ENCODE measurements at regions not wholly inside any gene's neighbourhood (a gene's known extent, or its start where the extent isn't known, plus 50 kb on each side); places are given as distances from the start of the nearest gene placed in this dataset.
A peak's percentile ranks its signal among the peaks of the same experiment; 100 is the strongest.
"Not testable (repeated sequence)": the region's sequence is repeated elsewhere in the genome, so short reads cannot be mapped to it uniquely, and the experiment has no call there.

DNA sequence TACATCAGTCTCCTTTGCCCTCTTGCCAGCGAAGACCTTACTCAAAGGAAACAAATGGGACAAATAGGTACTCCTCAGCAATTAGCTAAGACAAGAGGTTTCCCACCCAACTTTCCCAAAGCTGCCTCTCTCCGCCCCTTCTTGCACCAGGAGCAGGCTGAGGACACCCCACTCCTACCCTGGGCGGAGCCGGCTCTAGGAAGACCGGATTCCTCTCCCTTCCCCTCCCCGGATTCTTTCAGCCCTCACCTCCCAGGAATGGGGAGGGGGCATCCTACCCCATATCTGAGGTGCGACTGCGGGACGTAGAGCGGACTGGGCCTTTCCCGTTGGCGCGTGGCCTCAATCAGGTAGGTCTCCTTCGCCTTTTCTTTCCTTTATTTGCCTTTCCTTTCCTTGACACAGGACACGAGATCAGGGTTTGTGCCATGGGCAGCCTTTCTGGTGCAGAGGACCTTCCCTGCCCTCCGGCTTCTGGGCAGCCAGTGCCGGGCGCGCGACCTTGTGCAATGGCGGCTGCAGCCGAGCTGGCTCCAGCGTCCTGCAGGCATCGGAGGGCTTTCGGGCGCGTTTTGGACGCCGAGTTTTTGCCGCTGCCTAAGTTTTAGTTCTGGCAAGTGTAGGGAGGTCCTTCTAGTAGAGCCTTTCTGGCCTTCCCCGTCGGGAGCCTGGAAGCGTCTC is 279.9 kb downstream of the PLS3 start:
- not testable (repeated sequence) for DNase-seq

DNA sequence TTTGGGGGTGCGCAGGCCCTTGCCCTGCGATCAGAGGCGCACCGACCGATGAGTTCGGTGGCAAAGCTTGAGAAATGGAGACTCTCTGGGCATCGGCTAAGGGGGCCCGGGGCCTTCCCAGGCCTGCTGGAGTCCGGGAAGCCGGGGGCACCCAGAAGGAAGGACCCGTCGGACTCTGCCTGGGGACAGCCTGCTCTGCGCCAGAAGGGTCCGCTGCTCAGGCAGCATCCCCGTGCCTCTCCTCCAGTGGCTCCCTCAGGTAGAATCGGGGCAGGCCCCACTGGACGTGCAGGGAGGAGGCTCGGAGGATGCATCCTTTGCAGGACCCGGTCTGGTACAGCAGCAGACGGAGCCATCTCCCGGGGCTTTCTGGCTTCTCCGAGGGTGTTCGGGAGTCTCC is 290.0 kb downstream of the PLS3 start:
- not testable (repeated sequence) for DNase-seq

DNA sequence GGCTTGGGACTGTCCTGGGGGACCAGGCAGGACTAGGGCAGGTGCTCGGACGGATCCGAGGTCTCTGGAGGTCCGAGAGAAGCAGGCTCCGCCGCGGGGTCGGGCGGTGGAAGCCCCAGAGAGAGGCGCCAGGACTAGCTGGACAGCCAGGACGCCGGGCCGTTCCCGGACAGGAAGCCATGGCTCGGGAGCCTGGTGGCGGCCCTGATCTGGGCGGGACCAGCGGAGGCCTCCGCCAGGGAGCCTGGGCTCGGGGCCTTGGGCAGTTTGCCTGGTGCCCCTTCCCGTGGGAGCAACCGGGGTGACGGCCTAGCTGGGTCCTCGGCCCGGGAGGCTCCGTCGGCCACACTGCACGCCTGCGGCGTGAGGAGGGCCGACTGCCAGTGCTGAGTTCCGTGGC is 292.3 kb downstream of the PLS3 start:
- DNase-seq: not testable (repeated sequence)

DNA sequence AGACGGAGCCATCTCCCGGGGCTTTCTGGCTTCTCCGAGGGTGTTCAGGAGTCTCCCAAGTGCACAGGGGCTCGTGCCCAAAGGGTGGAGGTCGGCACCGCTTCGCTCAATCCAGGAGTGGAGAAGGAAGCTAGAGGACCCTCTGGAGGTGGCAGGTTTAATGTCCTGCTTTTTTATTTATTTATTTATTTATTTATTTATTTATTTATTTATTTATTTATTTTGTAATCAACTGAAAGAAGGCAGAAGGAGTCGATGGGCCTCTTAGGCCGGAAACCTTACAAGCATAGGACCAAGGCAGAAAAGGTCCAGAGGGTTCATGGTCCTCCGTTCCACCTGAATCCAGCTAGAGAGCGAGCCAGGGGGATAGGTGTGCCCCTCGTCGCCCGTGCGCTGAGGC is 289.4 kb upstream of the AGTR2 start:
- not testable (repeated sequence) for DNase-seq

DNA sequence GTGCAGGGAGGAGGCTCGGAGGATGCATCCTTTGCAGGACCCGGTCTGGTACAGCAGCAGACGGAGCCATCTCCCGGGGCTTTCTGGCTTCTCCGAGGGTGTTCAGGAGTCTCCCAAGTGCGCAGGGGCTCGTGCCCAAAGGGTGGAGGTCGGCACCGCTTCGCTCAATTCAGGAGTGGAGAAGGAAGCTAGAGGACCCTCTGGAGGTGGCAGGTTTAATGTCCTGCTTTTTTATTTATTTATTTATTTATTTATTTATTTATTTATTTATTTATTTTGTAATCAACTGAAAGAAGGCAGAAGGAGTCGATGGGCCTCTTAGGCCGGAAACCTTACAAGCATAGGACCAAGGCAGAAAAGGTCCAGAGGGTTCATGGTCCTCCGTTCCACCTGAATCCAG is 286.4 kb upstream of the AGTR2 start:
- DNase-seq: not testable (repeated sequence)

DNA sequence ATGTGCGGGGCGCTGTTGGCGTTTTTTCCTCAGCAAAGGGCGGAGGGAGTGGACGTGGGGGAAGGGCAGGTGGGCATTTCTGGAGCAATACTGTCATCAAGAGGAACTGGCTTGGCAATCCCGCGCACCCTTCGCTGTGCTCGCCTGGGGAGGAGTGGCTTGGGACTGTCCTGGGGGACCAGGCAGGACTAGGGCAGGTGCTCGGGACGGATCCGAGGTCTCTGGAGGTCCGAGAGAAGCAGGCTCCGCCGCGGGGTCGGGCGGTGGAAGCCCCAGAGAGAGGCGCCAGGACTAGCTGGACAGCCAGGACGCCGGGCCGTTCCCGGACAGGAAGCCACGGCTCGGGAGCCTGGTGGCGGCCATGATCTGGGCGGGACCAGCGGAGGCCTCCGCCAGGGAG is 282.5 kb upstream of the AGTR2 start:
- DNase-seq: peak; percentile 61

DNA sequence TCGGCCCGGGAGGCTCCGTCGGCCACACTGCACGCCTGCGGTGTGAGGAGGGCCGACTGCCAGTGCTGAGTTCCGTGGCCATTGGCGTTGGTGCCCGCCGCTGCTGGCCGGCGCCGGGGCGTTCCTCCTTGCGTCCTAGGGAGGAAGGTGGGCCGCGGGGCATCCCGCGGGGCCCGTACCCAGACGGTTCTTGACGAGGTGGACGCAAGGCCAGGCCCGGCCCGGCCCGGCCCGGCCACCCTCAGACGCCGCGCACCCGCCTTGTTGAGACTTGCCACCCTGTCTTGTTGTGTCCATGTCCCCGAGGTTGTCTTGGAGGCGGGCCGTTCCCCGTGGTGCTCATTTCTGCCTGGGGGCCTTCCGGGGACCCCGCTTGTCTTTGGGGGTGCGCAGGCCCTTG is 282.0 kb upstream of the AGTR2 start:
- DNase-seq: not testable (repeated sequence)

DNA sequence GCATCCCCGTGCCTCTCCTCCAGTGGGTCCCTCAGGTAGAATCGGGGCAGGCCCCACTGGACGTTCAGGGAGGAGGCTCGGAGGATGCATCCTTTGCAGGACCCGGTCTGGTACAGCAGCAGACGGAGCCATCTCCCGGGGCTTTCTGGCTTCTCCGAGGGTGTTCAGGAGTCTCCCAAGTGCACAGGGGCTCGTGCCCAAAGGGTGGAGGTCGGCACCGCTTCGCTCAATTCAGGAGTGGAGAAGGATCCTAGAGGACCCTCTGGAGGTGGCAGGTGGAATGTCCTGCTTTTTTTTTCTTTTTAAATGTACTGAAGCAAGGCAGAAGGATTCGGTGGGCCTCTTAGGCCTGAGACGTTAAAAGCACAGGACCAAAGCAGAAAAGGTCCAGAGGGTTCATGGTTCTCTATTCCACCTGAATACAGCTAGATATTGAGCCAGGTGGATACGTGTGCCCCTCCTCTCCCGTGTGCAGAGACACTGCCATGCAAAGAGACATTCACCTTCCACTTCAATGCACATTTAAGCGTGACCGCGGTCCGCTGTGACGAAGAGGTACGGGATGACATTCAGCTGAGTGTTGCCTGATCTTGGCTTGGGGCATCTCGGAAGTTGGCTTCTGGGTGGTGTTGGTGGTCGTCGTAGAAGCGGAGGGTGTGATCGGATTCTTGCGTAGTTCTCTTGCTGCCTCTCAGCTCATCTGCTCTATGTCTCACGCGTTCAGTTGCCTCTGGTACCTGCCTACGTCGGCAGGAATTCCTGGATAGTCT is 281.2 kb upstream of the AGTR2 start:
- no peak for DNase-seq

DNA sequence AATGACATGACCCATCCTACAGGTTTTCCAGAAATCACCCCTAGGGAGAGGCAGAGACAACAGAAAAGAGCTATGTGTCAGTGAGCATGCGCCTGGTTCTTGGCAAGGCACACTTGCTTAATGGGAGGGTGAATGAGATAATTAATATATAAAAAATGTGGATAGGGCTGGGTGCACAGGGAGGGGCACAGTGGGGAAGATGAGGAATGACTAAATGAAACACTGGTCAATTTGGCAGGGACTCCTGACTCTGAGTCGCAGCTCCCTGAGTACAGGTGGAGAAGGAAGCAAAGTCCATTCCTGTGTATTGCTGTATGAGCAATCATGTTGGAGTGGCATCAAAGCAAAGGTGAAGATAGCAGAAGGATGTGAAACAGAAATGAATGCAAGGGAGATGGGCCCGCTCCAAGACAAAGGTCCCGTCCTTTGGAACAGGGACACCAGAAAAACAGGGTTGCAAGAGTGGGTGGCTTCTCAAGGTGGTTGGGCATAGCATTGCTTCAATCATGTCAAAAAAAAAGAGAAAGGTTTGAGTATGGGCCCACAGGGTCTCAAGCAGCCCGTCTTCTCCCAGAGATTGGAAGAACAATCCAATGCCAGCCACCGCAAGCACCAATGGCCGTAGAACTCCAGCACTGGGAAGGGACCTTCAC is 278.4 kb upstream of the AGTR2 start:
- no peak for DNase-seq

DNA sequence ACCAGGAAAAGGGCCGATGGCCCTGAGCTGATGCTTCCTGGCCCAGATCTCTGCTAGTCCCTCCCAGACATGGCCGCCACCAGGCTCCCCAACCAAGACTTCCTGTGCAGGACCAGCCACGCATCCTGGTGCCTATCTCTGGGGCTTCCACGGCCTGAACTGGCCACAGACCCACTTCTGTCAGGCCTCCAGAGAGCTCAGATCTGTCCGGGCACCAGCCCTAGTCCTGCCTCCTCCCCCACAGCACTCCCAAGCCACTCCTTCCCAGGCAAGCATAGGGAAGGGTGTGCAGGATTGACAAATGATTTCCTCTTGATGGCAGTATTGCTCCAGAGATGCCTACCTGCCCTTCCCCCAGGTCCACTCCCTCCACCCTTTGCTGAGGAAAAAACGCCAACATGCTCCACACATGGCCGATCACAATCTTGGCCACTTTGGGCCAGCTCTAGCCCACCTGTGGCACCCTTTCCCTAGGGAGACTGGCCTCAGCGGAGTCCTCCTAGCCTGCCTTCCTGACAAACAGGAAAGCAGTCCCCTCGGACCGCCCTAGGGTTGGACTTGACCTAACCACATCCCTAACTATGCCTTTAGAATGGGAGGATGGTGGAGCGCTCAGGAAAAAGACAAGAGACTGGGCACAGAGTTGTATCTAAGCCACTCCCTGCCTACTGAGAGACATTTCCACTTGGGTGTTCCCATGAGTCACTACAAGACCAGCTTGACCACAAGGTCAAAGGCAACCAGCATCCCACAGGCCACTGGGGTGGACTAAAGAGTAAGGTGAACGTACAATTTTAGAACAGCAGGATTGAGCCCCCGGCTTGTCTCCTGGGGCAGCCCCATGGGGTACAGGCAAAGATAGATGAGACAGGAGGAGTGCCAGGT is 277.5 kb upstream of the AGTR2 start:
- DNase-seq: peak; percentile 63

DNA sequence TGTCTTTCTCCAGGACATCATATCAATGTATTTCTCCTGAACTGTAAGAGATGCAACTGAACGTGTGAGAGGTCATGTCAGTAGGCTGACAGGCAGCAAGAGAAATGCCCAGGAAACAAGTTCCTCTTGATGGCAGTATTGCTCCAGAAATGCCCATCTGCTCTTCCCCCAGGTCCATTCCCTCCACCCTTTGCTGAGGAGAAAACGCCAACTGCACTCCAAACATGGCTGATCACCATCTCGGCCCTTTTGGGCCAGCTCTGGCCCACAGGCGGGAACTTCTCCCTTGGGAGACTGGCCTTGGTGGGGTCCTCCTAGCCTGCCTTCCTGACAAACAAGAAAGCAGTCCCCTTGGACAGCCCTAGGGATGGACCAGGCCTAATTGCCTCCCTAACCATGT is 276.5 kb upstream of the AGTR2 start:
- peak; percentile 29 for DNase-seq

DNA sequence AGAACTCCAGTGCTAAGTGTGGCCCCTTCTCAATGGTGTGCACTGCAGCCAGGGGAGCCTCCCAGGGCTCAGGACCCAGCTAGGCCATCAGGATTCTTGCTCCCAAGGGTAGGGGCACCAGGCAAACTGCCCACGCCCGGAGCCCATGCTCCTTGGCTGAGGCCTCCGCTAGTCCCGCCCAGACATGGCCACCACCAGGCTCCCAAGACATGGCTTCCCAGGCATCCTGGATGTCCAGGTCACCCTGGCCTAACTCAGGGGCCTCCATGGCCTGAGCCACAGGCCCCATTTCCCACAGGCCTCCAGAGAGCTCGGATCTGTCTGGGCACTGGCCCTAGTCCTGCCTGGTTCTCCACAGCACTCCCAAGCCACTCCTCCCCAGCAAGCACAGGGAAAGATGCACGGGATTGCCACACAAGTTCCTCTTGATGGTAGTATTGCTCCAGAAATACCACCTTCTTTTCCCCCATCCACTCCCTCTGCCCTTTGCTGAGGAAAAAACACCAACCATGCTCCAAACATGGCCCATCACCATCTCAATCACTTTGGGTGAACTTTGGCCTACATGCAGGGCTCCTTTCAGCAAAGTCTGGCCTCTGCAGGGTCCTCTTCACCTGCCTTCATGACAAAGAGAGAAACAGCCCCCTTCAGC is 274.7 kb upstream of the AGTR2 start:
- DNase-seq: no peak

DNA sequence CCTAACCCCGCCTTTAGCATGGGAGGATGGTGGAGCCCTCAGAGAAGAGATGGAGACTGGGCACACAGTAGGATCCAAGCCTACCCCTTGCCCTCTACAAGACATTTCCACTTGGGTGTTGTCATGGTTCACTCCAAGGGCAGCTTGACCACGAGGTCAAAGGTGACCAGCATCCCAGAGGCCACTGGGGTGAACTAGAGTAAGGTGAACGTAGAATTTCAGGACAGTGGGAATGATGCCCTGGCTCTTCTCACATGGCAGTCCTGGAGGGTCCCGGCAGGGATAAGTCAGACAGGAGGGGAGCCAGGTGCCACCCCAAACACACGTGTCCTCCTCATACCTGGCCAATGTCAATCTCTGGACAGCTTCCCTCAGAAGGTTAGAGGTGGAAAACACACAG is 274.2 kb upstream of the AGTR2 start:
- DNase-seq: no peak

DNA sequence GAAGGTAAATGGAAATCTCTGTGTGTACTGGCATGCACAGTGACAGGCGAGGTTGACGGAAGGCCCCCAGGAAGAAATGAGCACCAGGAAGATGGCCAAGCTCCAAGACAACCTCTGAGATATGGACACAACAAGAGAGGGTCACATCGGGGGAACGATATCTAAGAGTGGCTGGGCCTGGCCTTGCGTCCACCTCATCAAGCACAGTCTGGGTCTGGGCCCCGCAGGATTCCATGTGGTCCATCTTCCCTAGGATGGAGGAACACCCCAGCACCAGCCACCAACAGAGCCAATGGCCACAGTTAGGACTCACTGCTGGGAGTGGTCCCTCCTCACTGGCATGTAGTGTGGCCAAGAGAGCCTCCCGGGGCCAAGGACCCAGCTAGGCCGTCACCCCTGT is 272.6 kb upstream of the AGTR2 start:
- DNase-seq: no peak

DNA sequence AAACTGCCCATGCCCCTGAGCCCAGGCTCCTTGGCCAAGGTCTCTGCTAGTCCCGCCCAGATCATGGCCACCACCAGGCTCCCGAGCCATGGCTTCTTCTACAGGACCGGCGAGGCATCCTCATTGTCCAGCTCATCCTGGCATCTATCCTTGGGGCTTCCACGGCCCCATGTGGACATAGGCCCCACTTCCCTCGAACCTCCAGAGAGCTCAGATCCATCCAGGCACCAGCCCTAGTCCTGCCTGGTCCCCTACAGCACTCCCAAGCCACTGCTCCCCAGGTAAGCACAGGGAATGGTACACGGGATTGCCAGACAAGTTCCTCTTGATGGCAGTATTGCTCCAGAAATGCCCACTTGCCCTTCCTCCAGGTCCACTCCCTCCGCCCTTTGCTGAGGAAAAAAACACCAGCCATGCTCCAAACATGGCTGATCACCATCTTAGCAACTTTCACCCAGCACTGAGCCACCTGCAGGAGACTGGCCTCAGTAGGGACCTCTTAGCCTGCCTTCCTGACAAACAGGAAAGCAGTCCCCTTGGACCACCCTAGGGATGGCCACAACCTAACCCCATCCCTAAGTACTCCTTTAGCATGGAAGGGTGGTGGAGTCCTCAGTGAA is 272.1 kb upstream of the AGTR2 start:
- peak; percentile 64 for DNase-seq

DNA sequence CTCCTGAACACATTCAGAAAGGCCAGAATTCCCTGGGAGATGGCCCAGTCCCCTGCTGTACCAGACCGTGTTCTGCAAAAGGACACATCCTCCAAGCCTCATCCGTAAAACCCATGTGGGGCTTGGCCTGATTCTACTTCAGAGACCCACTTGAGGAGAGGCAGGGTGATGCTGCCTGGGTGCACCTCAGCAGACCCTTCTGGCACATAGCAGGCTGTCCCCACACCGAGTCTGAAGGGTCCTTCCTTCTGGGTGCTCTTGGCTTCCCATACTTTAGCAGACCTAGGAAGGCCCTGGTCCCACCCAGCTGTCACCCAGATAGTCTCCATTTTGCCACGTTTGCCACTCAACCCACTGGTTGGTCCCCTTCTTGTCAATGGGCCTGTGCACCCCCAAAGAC is 270.1 kb upstream of the AGTR2 start:
- no peak for DNase-seq

DNA sequence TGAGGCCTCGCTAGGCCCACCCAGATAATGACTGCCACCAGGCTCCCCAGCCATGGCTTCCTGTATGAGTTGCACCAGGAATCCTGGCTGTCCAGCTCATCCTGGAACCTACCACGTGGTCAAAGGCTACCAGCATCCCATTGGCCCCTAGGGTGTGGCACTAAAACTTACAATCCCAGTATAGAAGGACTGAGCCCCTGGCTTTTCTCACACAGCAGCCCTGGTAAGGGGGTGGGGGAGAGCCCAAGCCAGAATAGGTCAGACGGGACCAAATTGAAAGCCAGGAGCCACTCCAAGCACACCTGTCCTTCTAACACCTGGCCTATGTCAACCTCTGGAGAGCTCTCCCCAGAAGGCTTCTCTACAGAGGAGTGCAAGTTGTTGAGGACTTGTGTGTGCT is 269.3 kb upstream of the AGTR2 start:
- DNase-seq: no peak

DNA sequence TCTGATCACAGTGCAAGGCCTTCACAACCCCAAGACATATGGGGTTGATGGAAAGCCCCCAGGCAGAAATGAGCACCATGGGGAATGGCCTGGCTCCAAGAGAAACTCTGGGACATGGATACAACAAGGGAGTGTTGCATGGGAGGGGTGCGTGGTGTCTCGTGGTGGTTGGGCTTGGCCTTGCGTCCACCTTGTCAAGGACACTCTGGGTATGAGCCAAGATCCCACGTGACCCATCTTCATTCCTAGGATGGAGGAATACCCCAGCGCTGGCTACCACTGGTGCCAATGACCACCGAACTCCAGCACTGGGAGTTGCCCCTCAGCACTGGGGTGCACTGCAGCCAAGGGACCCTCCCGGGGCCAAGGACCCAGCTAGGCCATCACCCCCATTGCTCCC is 267.5 kb upstream of the AGTR2 start:
- DNase-seq: no peak

DNA sequence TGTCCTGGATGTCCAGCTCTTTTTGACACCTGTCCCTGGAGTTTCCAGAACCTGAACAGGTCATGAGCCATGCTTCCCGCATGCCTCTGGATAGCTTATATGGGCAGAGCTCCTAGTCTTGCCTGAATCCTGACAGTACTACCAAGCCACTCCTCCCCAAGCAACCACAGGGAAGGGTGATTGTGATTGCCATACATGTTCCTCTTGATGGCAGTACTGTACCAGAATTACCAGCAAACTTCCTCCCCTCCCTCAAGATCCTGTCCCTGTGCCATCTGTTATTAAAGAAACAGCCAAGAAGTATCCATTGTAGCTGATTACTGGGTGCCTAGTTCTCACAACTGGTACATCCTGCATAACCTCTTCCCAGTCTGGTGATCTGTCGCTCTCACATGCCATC is 264.3 kb upstream of the AGTR2 start:
- DNase-seq: no peak

DNA sequence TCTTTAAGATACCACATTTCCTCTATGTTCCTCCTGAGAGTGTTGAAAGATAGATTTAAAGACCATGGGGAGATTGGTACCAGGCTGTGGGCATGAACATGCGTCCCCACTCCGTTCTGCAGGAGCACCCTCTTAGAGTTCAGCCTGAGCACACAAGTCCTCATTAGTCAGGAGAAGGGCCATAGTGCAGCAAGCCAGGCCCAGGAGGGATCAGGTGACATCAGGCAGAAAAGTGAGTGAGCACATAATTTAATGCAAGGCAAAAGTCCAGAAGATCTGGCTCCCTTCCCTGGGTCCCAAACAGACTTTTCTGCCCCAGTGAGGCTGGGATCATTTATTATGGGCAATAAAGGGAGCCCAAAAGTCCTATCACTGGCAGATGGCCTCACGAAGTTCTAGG is 263.7 kb upstream of the AGTR2 start:
- no peak for DNase-seq

DNA sequence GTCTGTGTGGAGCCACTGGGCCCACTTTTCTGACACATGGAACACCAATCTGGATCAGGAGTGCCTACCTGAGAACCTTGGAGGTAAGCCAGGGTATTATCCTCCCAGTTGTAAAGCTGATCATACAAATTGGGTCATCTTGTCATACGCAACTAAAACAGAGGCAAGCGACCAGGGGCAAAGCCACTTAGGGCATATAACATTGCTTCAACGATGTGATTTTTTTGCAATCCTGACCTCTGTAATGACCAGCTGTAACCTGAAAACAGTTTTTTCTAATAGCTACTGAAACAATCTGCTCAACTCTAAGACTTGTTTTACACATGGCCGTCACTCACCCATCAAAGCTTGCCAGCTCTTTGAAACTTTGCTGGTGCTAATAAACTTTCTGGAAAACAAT is 261.5 kb upstream of the AGTR2 start:
- DNase-seq: no peak

DNA sequence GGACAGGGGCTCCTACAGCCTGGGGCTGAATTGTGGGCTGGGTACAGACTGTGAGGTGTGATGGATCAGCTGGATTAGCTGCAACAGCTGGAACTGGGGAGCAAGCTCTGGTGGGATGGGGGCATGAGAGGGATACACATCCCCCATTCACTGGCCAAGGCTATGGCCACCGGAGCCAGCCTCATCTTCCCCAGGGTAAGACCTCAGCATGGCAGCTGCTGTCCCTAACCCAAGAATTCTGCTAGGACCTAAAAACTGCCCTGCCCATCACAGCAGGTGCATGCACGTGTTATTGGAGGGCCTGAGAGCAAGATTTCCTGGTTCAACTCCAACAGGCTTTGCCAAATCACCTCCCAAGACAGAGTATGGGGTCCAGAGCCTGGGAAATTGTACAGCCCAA is 258.6 kb upstream of the AGTR2 start:
- DNase-seq: no peak
